ENCODE measurements at regions not wholly inside any gene's neighbourhood (a gene's known extent, or its start where the extent isn't known, plus 50 kb on each side); places are given as distances from the start of the nearest gene placed in this dataset.

GRCh38 chr16:9383281-9383680 lies 291.8 kb downstream of the HAPSTR1 start:
- DNase-seq, result no peak

DNA sequence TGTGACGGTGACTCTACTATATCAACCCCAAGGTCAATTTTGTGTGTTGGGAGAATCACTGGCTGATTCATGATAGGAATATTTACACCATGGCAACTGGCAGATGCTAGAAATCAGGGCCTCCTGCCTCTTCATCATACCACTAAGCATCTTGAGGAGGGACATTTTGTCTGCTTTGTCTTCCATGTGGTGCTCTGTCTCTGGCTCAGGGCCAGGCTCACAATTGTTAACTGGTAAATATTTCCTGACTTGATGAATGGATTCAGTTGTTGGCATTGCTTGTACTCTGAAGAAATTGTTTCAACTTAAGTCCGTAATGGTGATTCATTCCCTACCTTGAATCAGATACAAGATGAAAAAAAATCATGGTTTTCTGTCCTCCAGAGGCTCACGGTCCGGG lies 292.7 kb downstream of the HAPSTR1 start:
- no peak for DNase-seq

GRCh38 chr16:9389543-9390207 lies 298.2 kb downstream of the HAPSTR1 start:
- no peak for DNase-seq

DNA sequence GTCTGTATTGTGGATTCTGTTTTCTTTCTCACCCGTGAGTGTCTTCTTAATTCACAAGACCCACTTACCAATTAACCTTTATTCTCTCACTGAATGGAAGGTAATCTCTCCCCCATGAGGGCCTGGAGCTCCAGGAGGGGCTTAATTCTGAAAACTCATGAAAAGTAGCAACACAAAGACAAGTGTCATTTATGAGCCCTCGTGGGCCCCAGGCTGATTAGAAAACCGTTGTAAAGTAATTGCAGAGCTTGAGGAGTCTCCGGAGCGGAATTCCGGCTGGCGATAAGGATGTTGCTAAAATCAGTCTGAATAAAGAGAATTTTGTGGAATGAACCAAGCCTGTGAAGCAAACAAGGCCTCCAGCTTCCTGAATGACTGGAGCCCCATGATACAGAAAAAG lies 301.5 kb downstream of the HAPSTR1 start:
- no peak for DNase-seq

DNA sequence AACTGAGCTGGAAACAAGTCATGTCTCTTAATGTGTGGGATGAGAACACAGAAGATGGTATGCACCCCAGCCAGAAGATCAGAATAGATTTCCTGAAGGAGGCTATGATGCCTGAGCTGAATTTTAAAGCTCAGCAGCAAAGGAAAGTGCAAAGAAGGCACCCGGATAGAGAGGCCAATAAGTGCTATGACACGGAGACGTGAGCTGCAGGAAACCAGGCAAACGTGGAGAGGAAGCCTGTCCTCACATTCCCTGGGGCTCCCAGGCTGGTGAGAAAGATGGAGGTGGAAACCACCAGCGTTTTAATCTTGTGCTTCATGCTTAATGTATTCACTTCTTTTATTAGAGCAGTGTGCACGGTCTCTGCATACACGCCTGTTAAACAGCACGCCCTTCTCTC lies 302.1 kb downstream of the HAPSTR1 start:
- no peak for DNase-seq

- DNase-seq, result no peak
Measured at GRCh38 chr16:9395958-9396359, 304.5 kb downstream of the HAPSTR1 start.

DNA sequence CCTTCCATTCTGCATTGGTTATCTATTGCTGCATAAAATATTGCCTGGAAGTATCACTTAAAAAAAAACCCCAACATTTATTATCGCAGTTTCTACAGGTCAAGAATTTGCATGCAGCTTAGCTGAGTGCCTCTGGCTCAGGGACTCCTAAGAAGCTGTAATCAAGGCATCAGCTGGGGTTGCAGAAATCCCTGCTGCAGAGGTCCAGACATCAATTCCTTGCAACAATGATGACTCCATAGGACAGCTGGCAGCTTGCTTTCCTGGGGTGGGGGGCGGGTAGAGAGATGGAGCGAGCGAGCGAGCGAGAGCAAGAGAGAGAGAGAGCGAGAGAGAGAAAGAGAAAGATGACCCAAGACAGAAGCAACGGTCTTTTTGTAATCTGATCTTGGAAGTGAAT lies 308.1 kb downstream of the HAPSTR1 start:
- no peak for DNase-seq

DNA sequence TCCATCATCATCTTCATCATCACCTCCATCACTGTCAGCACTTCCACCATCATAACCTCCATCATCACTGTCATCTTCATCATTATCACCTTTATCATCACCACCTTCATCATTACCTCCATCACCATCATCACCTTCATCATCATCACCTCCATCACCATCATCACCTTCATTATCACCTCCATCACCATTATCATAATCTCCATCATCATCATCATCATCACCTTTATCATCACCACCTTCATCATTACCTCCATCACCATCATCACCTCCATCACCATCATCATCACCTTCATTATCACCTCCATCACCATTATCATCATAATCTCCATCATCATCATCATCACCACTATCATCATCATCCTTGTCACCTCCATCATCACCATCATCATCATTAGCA lies 309.7 kb downstream of the HAPSTR1 start:
- DNase-seq, result no peak

DNA sequence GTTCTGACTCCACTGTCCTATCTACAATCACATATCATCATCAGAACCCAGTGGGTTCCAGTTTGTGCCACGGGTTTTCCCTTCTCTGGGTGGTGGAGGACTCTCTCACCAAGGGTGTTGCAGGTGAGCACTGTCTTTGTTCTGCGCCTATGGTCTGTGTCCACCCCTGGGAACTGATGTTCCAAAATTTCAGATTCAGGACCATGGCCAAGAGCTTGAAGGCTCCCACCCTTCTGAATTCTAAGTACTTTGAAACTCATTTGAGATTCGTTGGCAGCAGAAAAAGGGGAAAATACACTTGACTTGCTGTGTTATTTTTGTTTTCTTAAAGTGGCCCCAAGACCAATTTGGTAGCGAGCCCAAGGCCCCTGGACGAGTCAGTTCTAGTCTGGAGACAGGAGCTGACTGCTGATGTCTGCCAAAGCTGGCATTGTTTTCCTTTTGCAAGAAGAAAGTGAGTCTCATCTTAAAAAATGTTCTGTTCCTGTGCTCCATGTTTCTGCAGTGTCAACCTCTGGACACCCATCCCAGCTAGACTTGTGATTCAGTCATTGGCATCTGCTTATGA lies 310.9 kb downstream of the HAPSTR1 start:
- no peak for DNase-seq

- DNase-seq, result no peak
Measured at GRCh38 chr16:9404811-9405210, 313.4 kb downstream of the HAPSTR1 start.

DNA sequence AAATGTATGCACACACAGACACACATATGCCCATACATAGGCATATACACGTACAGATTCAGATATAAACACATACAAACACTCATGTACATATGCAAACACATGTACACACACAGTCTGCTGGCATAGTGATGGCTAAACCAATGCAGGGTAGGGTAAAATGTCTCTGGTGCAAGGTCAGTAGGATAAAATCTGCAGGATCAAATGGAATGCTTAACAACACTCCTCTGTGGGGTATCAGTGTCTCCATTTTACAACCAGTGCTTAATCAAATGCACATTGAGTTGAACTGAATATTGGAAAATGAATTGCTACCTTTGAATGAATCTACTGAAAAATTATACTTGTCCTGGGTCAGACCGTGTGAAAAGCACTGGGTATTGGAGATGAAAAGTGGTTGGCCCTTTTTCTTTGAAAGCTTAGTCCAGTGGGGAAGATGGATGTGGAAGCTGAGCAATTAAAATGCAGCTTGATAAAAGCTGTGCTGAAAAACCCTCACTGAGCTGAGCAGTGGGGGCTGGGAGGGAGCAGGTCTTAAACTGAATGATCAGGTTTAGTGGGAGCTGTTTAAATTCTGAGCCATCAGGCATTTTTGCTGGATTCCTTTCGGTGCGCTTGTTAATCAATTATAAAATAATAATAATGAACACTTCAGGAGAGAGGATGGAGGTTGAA lies 314.7 kb downstream of the HAPSTR1 start:
- no peak for DNase-seq

DNA sequence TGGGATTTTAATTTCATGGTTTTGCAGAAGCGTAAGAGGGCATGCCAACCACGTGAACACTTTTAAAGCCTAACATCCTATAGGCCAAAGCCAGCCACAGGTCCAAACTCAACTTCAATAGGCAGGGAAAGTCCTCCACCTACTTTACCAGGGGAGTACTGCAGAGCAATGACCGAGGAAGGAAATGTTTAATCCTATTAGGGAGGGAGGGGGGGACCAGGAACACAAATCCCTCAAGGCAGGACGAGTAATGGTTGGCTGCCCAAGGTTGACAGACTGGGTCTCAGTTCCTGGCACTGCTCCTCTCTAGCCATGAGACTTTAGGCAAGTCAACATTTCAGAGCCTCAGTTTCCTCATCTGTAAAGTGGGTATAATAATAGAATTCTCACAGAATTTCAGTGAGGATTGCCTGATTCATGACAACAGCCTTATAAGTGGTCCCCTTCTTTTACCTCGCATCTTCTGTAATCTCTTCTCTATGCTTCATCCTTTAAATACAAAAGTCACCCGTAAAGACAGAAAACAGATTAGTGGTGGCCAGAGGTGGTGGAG lies 315.8 kb downstream of the HAPSTR1 start:
- no peak for DNase-seq

GRCh38 chr16:9408297-9408878 lies 316.9 kb downstream of the HAPSTR1 start:
- no peak for DNase-seq

- no peak for DNase-seq
Measured at GRCh38 chr16:9409560-9410493, 318.4 kb downstream of the HAPSTR1 start.

GRCh38 chr16:9411426-9411825 lies 320.0 kb downstream of the HAPSTR1 start:
- no peak for DNase-seq

DNA sequence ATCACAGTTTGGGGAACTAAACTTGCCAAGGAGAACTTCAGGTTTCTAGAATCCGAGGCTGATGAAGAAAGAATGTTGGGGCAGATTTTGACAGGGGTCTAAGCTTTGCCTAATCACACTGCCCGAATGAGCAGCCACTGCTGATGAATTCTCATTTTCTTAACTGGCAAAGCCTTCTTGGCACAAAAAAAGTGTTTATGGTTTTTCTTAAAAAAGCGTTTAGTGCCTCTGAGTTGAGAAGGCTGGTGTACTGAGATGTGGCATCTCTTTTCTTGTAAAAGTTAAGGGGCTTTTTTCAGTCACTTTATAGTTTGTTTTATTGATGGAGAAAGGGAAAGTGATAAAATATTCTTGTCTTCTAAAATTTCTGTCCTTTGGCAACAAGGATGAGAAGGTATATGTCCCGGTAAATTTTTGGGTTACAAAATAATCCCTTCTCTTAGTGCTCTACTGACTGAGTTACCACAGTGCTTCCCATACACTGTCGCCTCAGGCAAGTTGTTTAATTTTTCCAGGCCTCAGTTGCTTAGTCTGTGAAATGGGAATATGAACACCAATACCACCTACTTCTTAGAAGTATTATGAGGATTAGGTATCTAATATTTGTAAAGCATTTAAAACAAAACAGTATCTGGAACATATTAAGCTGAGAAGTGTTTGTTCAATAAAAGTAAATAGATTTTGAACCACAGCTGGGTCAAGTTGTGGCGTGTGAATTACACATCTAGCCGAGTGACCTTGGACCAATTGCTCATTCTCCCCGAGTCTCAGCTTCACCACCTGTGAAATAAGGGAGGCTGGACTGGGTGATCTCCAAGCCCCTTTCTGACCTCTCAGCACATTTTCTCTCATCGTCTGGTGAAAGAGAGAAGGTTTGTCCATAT lies 320.8 kb downstream of the HAPSTR1 start:
- no peak for DNase-seq

DNA sequence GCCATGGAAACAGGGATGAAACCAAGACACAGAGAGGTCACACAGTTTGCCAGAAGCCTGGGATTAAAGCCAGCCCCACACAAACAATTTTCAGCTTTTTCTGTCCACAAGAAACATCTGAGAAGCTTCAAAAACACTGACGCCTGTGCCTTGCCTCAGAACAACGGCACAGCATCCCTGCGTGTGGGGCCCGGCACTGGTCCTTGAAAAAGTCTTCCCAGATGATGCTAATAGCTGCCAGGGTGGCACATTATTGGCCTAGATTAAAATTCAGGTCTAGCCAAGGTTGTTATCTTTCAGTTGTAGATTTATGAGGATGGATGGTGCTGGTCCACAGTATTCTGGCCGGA lies 321.4 kb downstream of the HAPSTR1 start:
- DNase-seq, result no peak

- no peak for DNase-seq
Measured at GRCh38 chr16:9415545-9415944, 324.1 kb downstream of the HAPSTR1 start.

- DNase-seq, result no peak
Measured at GRCh38 chr16:9417898-9418297, 326.5 kb downstream of the HAPSTR1 start.

GRCh38 chr16:9419161-9419560 lies 327.7 kb downstream of the HAPSTR1 start:
- no peak for DNase-seq

- no peak for DNase-seq
Measured at GRCh38 chr16:9422762-9423513, 331.5 kb downstream of the HAPSTR1 start.
